ENCODE measurements at regions not wholly inside any gene's neighbourhood (a gene's known extent, or its start where the extent isn't known, plus 50 kb on each side); places are given as distances from the start of the nearest gene placed in this dataset.

- no peak for TF ChIP-seq POLR2A (IDR thresholded peaks at IDR 0.05)
- TF ChIP-seq CTCF (IDR thresholded peaks at IDR 0.05): no peak
Measured at GRCh38 chr3:117243657-117244056, 534.1 kb downstream of the TUSC7 start.
